ENCODE measurements at regions not wholly inside any gene's neighbourhood (a gene's known extent, or its start where the extent isn't known, plus 50 kb on each side); places are given as distances from the start of the nearest gene placed in this dataset.
"Not testable (repeated sequence)": the region's sequence is repeated elsewhere in the genome, so short reads cannot be mapped to it uniquely, and the experiment has no call there.

DNA sequence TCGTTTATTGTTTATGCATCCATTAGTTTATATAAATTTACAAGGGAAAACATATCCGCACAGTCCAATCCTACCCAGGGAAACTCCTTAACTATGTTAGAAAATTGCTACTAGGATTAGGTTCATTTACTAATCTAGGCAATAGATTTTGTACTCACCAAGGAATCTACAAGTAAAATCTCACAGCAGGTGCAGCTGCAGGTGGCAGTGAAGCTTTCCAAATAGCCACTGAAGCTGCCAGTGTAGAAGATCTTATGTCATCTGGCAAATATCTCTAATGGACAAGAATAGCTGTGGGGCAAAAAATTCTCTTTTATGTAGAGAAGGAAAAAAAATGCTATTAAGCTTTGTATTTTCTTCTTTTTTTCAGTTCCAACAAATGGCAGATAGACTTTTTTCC, 963.4 kb upstream of the ADGRL4 start:
- DNase-seq, result no peak

DNA sequence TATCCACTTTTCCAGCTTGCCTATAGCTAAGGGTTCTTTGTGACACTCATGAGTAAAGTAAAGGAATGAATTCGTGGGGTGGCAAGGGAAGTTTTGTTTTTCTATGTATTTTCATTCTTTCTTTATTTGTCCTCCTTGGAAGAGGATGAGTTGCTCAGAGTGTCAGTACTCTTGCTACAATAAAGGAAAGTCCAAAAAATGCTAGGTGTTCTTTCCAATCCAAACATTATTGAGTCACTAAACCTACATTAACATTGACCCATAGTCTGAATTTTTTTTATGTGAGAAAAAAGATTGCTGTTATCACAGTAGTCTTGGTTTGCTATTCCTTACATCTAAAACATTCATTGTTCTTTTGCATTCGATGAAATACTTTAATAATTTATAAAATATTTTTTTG, 959.9 kb upstream of the ADGRL4 start:
- no peak for DNase-seq

DNA sequence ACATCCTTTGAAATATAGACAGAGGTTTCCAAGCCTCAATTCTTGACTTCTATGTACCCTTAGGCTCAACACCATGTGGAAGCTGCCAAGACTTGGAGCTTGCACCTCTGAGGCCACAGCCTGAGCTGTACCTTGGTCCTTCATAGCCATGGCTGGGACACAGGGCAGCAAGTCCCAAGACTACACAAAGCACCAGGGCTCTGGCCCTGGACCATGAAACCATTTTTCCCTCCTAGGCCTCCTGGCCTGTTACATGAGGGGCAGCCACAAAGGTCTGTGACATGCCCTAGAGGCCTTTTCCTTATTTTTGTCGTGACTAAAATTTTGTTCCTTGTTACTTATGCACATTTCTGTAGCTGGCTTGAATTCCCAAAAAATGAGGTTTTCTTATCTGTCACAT, 953.1 kb upstream of the ADGRL4 start:
- no peak for DNase-seq

DNA sequence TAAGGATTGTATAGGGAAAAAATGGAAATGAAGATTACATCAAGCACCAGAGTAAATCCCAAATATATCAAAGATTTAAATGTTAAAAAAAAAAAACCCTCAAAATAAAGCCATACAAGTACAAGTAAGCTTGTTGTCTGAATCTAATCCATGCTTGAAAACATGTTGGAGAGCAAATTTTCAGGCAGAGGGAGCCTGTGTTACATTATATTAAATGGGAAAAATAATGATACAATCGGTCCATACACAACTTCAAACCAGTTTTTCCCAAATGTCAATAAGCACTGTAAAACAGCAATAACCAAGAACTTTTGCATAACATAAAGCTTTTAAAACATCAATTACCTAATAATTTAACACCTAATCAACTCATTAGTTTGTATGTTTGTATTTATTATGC, 949.4 kb upstream of the ADGRL4 start:
- DNase-seq, result no peak

DNA sequence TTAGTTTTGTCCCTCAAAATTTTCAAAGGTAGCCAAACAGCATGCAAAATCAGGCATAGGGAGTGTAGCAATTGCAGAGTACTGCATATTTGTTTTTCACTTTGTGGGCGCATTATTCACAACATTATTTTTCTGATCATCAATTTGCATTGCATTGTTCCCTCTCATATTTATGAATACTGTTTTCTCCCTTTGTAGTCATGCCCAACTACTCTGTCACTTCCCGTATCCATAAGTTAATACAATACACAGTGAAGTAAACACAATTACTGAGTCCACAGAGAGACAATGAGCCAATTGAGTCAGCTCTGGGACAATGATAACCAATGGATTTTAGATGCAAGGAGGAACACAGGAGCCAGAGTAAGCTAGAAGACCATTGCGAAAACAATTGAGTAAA, 944.0 kb upstream of the ADGRL4 start:
- no peak for DNase-seq

DNA sequence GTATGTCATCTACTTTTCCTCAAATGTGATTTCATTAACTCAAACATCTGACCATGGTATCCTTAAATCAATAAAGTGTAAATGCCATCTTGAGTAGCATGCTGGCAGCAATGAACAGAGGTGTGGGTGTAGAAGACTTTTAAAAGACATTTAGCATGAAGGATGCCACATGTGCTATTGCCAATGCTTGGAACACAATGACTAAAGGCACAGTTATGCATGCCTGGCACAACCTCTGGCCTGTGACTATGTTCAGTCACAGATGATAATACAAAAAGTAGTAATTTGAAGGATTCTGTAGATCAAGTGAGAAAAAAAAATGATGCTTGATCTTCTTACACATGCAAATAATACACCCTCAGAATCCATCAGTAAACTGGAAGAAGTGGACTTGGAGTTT, 938.9 kb upstream of the ADGRL4 start:
- no peak for DNase-seq

DNA sequence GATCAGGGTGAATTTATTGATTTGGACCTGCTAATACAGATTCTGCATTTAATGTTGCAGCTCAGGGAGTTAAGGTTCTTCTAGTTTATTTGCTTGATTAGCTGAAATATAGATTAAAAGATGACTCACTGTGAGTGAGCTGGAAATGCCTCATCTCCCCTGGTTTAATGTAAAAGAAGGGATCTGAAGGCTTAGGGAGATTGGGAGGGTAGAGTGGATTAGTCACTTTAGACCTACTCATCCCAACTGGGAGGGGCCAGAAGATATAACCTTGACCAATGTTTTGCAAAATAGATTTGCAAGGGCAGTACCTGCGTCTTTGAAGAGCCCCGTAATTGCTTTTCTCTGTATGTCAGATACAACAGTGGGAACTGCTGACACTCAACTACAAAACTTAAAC, 922.8 kb upstream of the ADGRL4 start:
- DNase-seq, result no peak

DNA sequence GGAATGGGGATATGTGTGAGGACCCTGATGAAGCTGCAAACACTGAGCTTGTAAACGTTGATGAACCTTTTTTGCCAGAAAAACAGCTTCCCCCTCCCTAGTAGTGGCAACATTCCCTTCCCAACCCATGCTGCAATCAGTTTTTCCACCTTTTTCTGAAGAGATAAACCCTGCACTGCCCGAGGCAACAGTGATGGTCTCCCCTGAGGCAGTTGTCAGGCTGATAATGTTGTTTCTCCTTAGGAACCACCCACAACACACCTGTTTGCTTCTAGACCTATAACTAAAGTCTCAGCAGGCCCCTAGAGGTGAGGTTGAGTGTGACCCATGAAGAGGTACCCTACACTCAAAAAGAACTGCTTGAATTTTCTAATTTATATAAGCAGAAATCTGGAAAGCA, 922.4 kb upstream of the ADGRL4 start:
- DNase-seq, result no peak

DNA sequence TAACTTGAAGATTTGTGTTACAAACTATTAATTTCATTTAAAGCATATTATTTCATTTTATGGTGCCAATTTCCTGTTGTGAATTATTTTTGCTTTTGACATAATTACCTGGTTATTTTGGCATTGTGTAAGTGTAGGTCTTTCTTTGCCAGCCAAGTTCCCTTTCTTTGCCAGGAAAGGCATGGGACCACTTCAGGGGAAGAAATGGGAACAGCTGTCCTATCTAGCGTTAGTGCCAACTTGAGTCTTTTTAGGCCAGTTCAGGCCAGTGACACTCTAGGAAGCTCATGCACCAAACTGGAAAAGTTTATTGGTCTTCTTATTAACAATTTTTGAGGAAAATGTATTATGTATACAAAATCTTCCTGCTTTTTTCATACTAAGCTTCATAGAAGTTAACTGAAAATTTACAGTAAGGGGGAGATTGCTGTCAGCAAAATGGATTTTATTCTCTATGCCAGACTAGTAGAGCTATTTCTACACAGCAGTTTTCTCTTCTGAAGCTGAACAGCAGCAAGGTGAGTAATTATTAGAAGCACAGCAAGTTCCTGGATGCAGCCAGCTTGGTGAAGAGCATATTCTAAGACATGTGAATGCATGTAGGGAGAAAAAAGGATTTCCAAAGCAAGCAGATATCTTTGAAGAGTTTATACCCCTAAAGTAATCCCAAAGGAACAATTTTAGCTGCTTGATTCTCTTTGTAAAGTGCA, 914.6 kb upstream of the ADGRL4 start:
- no peak for DNase-seq

DNA sequence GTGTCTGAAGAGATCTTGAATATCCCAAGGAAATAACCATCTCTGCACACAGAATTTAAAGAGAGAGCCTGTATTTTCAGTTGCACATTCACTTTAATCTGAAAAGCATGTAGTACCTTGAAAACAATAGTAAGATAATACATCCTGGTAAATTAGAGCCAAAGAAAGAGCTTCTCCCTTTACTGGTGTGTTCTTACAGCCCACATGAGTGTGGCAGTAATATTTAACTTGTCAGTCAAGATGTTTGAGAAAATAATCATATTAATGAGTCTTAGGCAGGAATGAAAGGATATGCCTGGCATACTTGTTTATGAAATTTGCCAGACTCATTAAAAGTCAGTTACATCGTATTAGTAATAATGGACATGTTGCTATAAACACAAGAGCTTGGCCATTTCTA, 908.4 kb upstream of the ADGRL4 start:
- DNase-seq, result no peak

DNA sequence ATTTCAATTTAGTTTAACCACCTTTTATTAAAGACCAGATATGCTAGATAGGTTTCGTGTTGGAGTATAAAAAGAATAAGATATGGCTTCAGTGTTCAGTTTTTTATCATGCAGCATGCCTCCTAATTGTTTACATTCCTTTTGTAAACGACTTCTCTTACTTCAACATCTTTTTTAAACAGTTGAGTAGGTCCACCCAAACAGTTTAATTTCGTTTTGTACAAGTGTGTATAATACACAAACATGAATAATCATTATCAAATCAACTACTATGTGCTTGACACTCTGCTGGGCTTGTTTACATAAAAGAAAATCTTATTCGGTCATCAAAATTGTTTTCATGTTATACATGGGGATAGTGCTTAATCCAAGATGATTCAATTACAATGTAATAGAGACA, 906.3 kb upstream of the ADGRL4 start:
- no peak for DNase-seq

DNA sequence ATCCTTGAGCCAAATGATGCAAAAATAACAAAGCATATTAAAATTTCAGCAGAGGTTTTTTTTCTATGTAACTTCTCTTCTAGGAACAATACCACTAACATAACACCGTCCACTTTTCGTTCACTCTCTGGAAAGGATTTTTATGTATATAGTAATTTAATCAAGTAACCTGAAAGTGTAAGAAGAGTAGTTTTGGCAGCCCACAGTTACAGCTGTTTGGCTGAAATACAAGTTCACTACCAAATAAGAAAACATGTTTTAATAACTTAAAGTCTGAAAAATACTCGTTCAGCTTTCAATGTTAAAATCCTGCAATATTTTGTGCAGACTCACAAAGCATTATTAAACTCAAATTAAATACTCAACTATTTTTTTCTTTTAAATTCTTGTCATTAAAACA, 896.8 kb upstream of the ADGRL4 start:
- DNase-seq, result no peak

DNA sequence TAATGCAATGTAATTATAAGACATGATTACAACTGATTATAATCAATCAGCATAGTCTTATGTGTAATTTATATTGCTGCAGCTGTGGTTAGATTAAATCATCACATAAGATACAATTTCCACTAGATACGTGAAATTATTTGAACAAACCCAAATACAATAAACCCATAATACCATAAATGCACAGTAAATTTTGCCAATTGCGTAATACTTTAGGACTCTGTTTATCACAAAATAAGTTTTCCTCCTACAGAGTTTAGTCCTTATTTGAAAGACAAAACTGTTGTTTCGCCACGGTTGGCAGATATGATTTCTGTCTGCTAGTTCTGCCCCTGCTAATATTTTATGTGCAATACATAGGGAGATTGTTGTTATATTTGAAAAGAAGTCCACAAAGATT, 895.9 kb upstream of the ADGRL4 start:
- DNase-seq, result no peak

DNA sequence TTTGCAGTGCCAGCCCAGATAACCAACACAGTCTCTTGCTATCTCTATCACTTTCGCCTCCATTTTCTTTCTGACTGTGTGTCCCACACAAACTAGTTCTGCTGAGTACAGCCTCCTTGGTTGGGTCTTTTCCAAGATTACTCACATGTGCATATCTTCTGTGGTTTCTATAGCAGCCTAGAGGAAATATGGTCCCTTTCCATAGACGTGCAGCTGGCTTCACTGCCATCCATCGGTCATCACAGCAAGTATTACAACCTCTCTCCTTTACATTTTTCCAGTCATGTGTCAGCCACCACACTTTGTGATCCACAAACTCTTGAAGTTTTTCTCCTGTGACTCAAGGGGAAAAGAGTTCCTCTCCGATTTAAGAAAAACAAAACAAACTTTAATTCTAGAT, 893.4 kb upstream of the ADGRL4 start:
- no peak for DNase-seq

DNA sequence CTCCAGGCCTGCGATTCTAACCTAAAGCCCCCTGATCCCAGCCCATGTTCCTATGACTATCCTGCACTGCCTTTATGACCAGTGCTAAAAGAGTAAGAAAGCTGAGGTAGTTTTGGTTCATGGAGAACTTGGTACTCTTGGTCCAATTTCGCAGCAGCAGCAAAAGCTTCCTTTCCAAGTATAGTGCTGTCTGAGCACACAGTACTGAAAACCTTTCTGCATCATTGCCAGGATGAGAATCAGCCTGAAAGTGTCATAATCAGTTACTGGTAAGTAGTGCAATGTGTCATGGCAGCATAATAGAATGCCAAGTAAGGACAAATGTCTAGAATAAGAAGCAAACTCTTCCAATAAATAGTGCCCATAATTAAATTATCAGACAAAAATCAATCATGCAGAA, 889.6 kb upstream of the ADGRL4 start:
- DNase-seq, result no peak

DNA sequence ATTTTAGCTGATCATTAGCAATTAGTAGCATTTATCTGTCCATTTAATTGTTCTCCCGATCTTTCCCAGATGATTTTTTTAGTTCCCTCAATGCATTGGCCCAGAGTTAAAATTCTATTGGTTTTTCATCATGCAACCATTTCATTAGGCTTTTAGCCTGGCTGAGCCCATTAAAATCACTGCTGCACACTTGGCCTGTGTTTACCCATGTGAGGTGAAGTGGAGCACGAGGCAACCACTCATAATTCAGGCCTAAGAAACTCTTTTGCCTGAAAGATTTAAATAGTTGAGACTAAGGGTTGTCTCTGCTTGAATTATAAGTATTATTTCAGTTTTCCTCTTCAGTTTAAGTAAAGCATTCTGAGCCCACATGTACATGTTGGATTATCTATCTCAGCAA, 889.0 kb upstream of the ADGRL4 start:
- DNase-seq, result no peak

DNA sequence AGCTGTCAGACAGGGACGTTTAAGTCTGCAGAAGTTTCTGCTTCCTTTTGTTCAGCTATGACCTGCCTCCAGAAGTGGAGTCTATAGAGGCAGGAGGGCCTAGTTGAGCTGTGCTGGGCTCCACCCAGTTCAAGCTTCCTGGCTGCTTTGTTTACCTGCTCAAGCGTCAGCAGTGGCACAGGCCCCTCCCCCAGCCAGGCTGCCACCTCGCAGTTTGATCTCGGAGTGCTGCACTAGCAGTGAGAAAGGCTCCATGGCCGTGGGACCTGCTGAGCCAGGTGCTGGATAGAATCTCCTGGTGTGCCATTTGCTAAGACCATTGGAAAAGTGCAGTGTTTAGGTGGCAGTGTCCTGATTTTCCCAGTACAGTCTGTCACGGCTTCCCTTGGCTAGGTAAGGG, 887.6 kb upstream of the ADGRL4 start:
- DNase-seq, result not testable (repeated sequence)

DNA sequence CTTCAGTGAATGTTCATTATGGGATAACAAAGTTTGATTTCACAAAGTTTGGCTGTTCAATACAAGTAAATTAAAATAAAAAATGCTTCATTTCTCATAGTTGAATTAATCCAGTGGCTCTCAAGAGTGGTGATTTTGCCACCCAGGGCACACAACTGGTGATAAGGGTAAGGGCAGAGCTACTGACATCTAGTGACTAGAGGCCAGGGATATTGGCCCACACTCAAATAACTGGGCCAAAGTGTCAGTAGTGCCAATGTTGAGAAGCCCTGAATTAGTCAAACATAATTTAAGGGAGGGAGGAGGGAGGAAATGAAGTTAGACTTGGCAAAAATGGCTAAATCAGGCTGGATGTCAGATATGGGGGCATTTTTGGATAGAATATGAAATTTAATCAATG, 880.5 kb upstream of the ADGRL4 start:
- no peak for DNase-seq

DNA sequence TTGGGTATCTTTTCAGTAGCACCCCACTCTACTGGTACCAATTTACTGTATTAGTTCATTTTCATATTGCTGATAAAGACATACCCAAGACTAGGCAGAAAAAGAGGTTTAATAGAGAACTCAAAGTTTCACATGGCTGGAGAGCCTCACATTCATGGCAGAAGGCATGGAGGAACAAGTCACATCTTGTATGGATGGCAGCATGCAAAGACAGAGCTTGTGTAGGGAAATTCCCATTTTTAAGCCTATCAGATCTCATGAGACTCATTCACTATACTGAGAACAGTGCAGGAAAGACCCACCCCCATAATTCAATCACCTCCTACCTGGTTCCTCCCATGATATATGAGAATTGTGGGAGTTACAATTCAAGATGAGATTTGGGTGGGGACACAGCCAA, 878.6 kb upstream of the ADGRL4 start:
- no peak for DNase-seq

DNA sequence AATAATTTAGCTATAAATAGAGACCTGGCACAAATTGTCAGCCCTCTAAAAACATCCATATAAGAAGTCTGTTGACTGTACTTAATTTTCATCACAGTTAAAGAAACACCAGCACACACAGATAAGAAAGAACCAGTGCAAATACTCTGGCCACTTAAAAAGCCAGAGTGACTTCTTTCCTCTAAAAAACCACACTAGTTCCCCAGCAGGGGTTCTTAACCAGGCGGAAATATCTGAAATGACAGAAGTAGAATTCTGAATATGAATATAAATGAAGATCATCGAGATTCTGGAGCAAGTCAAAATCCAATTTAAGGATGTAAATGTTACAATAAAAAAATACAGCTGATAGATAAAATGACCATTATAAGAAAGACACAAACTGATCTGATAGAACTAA, 870.6 kb upstream of the ADGRL4 start:
- no peak for DNase-seq

DNA sequence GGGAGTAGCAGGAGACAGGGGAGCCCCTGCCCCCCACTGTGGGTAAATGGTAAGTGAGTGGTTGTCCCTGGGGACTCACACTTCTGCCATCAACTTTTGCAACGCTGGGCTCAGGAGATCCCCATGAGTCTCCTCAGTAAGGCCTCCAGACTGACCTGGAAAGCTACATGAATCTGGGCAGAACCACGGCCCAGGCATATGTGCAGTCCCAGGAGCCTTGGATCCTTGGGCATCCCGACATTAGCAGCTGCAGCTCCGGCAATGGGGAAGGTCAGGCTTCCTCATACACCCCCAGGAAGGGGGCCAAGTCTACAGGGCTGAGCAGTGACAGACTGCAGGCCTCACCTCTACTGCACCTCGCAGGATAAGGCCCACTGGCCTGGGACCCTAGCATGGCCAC, 868.7 kb upstream of the ADGRL4 start:
- DNase-seq, result no peak

DNA sequence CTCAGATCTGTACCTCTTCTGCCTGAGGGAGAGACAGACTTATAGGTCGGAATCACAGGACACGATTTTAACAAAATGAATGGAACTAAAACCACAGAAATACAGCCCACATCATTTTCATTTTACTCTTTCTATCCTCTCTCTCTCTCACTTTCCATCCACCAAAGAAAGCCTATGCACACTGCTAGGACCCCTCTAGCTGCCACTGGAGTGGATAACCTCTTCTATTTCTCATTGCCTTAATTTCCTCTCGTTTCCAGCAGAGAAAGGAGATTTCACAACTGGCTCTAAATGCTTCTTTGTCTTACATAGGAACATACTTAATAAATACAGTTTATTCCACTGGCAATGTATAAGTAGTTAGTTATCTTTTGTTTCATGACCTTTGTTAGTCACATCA, 867.8 kb upstream of the ADGRL4 start:
- DNase-seq, result no peak

DNA sequence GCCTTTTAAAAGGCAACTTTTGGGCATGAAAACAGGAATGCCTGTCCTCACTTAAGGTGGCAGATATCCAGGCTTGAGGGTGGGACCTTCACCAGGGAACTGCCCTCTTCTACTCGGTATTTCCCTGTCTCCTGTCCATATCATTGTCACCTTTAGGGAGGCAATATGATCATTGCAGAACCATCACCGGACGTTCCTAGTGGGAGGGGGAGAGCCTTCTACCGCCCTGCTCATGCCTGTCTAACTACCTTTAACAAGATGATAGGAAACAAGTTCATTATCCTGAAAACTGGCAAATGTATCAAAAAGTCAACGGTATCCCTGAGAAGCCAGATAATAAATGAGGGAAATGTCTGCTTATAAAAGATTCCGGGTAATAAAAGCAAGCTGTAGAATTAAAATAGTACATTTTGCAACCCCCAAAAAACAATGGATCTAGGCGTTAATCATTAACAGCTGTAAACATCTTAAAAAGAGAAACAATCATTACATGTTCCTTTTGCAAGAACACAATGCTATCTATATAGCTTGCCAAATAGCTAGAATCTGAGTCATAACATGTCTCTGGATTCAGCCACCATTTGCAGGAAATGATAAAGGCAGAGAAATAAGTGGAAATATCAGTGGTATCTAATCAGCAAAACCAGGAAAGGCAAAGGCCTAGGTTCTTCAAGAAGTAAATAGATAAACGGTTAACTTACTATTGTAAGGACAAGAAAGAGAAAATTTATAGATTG, 852.9 kb upstream of the ADGRL4 start:
- DNase-seq, result no peak

DNA sequence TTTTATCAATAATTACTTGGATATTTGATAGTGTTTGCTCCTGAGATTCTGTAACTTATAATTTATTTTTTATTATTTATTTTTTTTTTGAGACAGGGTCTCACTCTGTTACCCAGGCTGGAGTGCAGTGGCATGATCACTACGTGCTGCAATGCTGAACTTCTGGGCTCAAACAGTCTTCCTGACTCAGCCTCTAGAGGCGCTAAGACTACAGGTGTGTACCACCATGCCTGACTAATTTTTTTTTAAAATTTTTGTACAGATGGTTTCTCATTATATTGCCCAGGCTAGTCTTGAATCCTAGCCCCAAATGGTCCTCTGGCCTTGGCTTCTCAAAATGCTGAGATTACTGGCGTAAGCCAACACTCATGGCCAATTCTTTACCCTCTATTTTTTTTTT, 845.5 kb upstream of the ADGRL4 start:
- no peak for DNase-seq

DNA sequence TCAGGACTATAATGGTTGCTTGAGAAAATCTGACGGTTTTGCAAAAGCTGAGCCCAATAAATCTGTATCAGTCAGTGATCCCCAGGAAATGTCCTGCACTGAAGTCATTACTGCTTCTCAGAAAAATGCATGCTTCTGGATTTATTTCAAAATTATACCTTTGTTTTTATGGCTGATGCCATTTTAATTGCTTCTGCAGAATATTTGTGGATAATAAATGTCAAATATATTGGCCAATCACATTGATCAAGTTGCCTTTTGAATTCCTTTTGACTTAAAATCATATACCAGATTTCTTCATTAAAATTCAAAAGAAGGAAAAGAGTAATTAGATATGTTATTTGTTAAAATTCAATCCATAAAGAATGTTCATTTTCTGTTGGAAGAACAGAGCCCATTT, 842.9 kb upstream of the ADGRL4 start:
- DNase-seq, result no peak
